Hepatocyte (in vitro differentiated cells): ENCODE measurements at regions not wholly inside any gene's neighbourhood (a gene's known extent, or its start where the extent isn't known, plus 50 kb on each side); places are given as distances from the start of the nearest gene placed in this dataset.

Experiments used
- DNase-seq: peaks from one replicate; pipeline ENCODE4 v3.0.0-alpha.2; 2016; ENCODE audit warnings: low spot score
- H2AFZ ChIP-seq: fragments of 200-600 bp; sonication (generic); 2 replicates; pipeline ENCODE4 v1.6.0; 2016; ENCODE audit warnings: antibody characterized with exemption, mild to moderate bottlenecking
- H3K27ac ChIP-seq: fragments of 200-600 bp; sonication (generic); 2 replicates; pipeline ENCODE4 v1.5.1; 2016; ENCODE audit warnings: mild to moderate bottlenecking
- H3K27me3 ChIP-seq: fragments of 200-600 bp; sonication (generic); 2 replicates; pipeline ENCODE4 v1.6.1; 2016
- H3K36me3 ChIP-seq: fragments of 200-600 bp; sonication (generic); replicated peaks from 2 replicates; pipeline ENCODE4 v1.5.1; 2016; ENCODE audit warnings: low read depth; ENCODE audit not compliant: insufficient read depth
- H3K4me1 ChIP-seq: fragments of 200-600 bp; sonication (generic); 2 replicates; pipeline ENCODE4 v1.5.1; 2016; ENCODE audit warnings: mild to moderate bottlenecking, moderate library complexity; ENCODE audit not compliant: insufficient read depth
- H3K4me2 ChIP-seq: fragments of 200-600 bp; sonication (generic); 2 replicates; pipeline ENCODE4 v1.6.0; 2016
- H3K4me3 ChIP-seq: fragments of 200-600 bp; sonication (generic); 2 replicates; pipeline ENCODE4 v1.5.1; 2016; ENCODE audit warnings: mild to moderate bottlenecking
- H3K79me2 ChIP-seq: fragments of 200-600 bp; sonication (generic); 2 replicates; pipeline ENCODE4 v1.6.0; 2017; ENCODE audit warnings: mild to moderate bottlenecking
- H3K9me2 ChIP-seq: fragments of 200-600 bp; sonication (generic); replicated peaks from 2 replicates; pipeline ENCODE4 v1.6.0; 2017; ENCODE audit warnings: mild to moderate bottlenecking; ENCODE audit not compliant: insufficient read depth
- H3K9me3 ChIP-seq: fragments of 200-600 bp; sonication (generic); 2 replicates; pipeline ENCODE4 v1.5.1; 2016; ENCODE audit warnings: low read depth, mild to moderate bottlenecking
- H4K20me1 ChIP-seq: fragments of 200-600 bp; sonication (generic); 2 replicates; pipeline ENCODE4 v1.6.0; 2016; ENCODE audit warnings: mild to moderate bottlenecking; ENCODE audit not compliant: insufficient read depth, poor library complexity, severe bottlenecking
- EZH2 ChIP-seq: fragments of 200-600 bp; sonication (generic); IDR thresholded peaks from 2 replicates; pipeline ENCODE4 v1.6.1; 2016; ENCODE audit warnings: antibody characterized with exemption, mild to moderate bottlenecking, borderline replicate concordance
- EZH2phosphoT487 ChIP-seq: fragments of 200-600 bp; sonication (generic); IDR thresholded peaks from one replicate; pipeline ENCODE4 v1.6.1; 2018; ENCODE audit warnings: antibody characterized with exemption, mild to moderate bottlenecking, low read depth, moderate library complexity; ENCODE audit not compliant: unreplicated experiment, severe bottlenecking
- WGBS: methylation state at CpG from one replicate; pipeline ENCODE4 v1.1.6; 2016; ENCODE audit warnings: low lambda C conversion rate; ENCODE audit errors: missing lambda C conversion rate; 5-methylcytosine and 5-hydroxymethylcytosine counted together
- TF ChIP-seq, protein P1 (sequence below): fragments of 200-600 bp; sonication (generic); IDR thresholded peaks from 2 replicates; pipeline ENCODE4 v1.5.1; 2016; ENCODE audit warnings: antibody characterized with exemption, mild to moderate bottlenecking; ENCODE audit not compliant: poor library complexity

DNA sequence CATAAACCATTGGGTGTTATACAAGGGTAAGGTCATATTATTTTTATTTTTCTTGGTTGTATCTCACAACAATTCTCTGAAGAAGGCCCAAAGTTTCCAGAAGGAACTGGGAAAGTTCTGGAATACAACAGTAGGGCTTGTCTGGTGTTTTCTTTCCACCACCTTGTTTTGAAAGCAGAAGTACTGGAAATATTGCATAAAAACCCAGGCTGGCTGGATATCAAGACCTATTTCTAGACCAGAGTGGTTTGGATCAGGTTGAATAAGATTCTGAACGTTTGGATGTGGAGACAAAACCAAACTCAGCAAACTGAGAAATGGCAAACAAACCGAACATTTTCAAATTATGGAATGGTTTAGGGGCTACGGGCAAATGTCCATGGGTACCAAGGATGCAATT is 182.6 kb upstream of the FZD8 start:
- TF ChIP-seq, protein P1, sequence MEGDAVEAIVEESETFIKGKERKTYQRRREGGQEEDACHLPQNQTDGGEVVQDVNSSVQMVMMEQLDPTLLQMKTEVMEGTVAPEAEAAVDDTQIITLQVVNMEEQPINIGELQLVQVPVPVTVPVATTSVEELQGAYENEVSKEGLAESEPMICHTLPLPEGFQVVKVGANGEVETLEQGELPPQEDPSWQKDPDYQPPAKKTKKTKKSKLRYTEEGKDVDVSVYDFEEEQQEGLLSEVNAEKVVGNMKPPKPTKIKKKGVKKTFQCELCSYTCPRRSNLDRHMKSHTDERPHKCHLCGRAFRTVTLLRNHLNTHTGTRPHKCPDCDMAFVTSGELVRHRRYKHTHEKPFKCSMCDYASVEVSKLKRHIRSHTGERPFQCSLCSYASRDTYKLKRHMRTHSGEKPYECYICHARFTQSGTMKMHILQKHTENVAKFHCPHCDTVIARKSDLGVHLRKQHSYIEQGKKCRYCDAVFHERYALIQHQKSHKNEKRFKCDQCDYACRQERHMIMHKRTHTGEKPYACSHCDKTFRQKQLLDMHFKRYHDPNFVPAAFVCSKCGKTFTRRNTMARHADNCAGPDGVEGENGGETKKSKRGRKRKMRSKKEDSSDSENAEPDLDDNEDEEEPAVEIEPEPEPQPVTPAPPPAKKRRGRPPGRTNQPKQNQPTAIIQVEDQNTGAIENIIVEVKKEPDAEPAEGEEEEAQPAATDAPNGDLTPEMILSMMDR: no peak
- TF ChIP-seq EZH2phosphoT487 (no peak), EZH2 (no peak)
- Histone ChIP-seq H3K4me3 (no peak overlapping the region), H3K27me3 (no peaks in the 10 kb centered on the region), H3K4me2 (no peak overlapping the region), H3K9me3 (no peaks in the 10 kb centered on the region), H3K79me2 (no peaks in the 10 kb centered on the region), H3K27ac (no peak overlapping the region), H2AFZ (no peak overlapping the region), H4K20me1 (no peaks in the 10 kb centered on the region), H3K9me2 (no peaks in the 10 kb centered on the region), H3K36me3 (no peaks in the 10 kb centered on the region), H3K4me1 (peaks cover 7% of the 10 kb centered on the region)
- 90% methylated on average over 3 of the region's 3 CpGs for WGBS
- no peak for DNase-seq

DNA sequence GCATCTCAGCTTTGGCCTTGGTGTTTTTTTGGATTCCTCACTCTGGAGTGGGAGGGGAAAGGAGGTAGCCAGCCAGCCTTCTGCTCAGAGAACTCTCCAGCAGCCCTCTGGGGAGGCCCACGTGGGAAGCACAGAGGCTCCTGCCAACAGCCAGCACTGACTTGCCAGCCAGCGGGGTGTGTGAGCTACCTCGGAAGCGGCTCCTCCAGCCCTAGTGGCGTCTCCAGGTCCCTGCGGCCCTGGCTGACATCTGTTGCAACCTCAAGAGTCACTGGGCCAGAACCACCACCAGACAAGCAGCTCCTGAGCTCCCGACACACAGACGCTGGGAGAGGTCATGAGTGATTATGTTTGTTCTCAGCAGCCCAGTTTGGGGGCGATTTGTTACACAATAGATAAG is 180.2 kb upstream of the FZD8 start:
- peak; percentile 65 for DNase-seq
- no peak overlapping the region for H3K4me2 ChIP-seq
- no peak overlapping the region for H3K27ac ChIP-seq
- no peaks in the 10 kb centered on the region for H3K27me3 ChIP-seq
- WGBS: 25% methylated on average over 8 of the region's 9 CpGs
- no peaks in the 10 kb centered on the region for H3K79me2 ChIP-seq
- H3K9me3 ChIP-seq: no peaks in the 10 kb centered on the region
- no peak for TF ChIP-seq EZH2phosphoT487
- TF ChIP-seq, protein P1: peak; percentile 14
- H3K4me1 ChIP-seq: peaks cover 7% of the 10 kb centered on the region
- no peaks in the 10 kb centered on the region for H3K36me3 ChIP-seq
- H3K9me2 ChIP-seq: no peaks in the 10 kb centered on the region
- H4K20me1 ChIP-seq: no peaks in the 10 kb centered on the region
- no peak overlapping the region for H3K4me3 ChIP-seq
- H2AFZ ChIP-seq: no peak overlapping the region

DNA sequence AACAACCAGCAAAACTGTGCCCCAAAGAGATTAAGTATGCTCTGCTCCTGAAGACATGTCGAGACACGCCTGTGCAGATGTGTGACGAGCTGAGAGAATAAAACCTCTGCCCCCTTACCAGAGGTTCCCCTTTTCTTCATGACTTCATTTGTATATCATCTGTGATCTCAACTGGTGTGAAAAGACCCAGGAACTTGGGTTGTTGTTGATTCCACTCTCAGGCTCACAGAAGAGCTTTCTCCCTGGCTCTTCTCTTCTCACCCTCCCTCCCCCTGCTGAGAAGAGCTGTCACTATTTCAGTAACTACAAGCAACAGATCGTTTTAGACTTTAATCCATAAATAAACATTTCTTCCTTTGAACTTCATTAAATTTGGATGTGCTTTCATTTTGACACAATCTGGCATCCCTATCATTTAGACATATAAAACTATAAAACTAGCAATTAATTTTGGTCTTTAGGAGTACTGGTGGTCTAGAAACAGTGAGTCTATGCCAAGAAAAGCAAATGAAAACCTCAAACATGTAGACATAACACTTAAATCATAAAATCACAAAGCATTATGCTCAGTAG is 179.3 kb upstream of the FZD8 start:
- Histone ChIP-seq H4K20me1 (no peaks in the 10 kb centered on the region), H3K27ac (no peak overlapping the region), H2AFZ (no peak overlapping the region), H3K79me2 (no peaks in the 10 kb centered on the region), H3K36me3 (no peaks in the 10 kb centered on the region), H3K4me3 (no peak overlapping the region), H3K9me2 (no peaks in the 10 kb centered on the region), H3K9me3 (no peaks in the 10 kb centered on the region), H3K4me2 (no peak overlapping the region), H3K4me1 (peaks cover 7% of the 10 kb centered on the region), H3K27me3 (no peaks in the 10 kb centered on the region)
- WGBS: 62% methylated on average over 4 of the region's 4 CpGs
- DNase-seq: no peak
- TF ChIP-seq EZH2 (no peak), EZH2phosphoT487 (no peak)
- TF ChIP-seq, protein P1: no peak

DNA sequence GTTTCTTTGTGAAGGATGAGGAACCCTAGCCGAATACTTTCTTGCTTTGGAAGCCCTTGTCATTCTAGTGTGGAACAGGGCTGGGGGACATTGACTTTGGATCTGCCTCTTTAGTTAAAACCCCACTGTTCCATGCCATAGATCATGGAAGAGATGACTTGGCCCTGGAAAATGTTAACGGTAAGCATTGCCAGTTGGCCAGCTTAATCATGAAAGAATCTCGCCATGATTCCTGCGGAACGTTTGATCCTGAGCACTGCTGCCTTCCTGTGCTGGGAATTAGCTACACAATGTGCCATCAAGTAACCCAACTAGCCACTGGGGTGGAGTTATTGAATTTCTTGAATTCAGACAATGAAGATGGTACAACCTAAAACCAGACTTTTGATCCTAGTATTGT is 177.6 kb upstream of the FZD8 start:
- no peaks in the 10 kb centered on the region for H4K20me1 ChIP-seq
- no peak overlapping the region for H2AFZ ChIP-seq
- no peak overlapping the region for H3K4me3 ChIP-seq
- no peaks in the 10 kb centered on the region for H3K79me2 ChIP-seq
- no peak overlapping the region for H3K27ac ChIP-seq
- WGBS: 80% methylated on average over 5 of the region's 5 CpGs
- no peaks in the 10 kb centered on the region for H3K27me3 ChIP-seq
- DNase-seq: no peak
- no peak overlapping the region for H3K4me2 ChIP-seq
- no peaks in the 10 kb centered on the region for H3K36me3 ChIP-seq
- H3K9me3 ChIP-seq: no peaks in the 10 kb centered on the region
- H3K4me1 ChIP-seq: peaks cover 7% of the 10 kb centered on the region
- H3K9me2 ChIP-seq: no peaks in the 10 kb centered on the region
- no peak for TF ChIP-seq EZH2phosphoT487
- no peak for TF ChIP-seq EZH2
- TF ChIP-seq, protein P1: no peak
